SJCRH30 (cell line): ENCODE measurements at regions not wholly inside any gene's neighbourhood (a gene's known extent, or its start where the extent isn't known, plus 50 kb on each side); places are given as distances from the start of the nearest gene placed in this dataset.
"Not testable (repeated sequence)": the region's sequence is repeated elsewhere in the genome, so short reads cannot be mapped to it uniquely, and the experiment has no call there.

Experiments used
- DNase-seq, 2 experiments: peaks; one replicate each; pipeline ENCODE4 v3.0.0-alpha.2; 2015 to 2020
- H3K27ac ChIP-seq: fragments of 250-450 bp; sonication (Bioruptor Pico); 2 replicates; pipeline ENCODE4 v1.5.1; 2020; ENCODE audit warnings: mild to moderate bottlenecking, moderate library complexity
- H3K27me3 ChIP-seq: fragments of 250-450 bp; sonication (Bioruptor Pico); 2 replicates; pipeline ENCODE4 v1.5.1; 2020; ENCODE audit warnings: mild to moderate bottlenecking, moderate library complexity
- H3K36me3 ChIP-seq: fragments of 250-450 bp; sonication (Bioruptor Pico); 2 replicates; pipeline ENCODE4 v1.5.1; 2020; ENCODE audit warnings: mild to moderate bottlenecking, moderate library complexity
- H3K4me1 ChIP-seq: fragments of 250-450 bp; sonication (Bioruptor Pico); 2 replicates; pipeline ENCODE4 v1.5.1; 2020; ENCODE audit warnings: mild to moderate bottlenecking, moderate library complexity
- H3K4me3 ChIP-seq: fragments of 250-450 bp; sonication (Bioruptor Pico); 2 replicates; pipeline ENCODE4 v1.5.1; 2020; ENCODE audit warnings: mild to moderate bottlenecking, moderate library complexity
- H3K9me3 ChIP-seq: fragments of 250-450 bp; sonication (Bioruptor Pico); replicated peaks from 2 replicates; pipeline ENCODE4 v1.5.1; 2020; ENCODE audit warnings: mild to moderate bottlenecking, moderate library complexity

GRCh38 chr1:149841597-149842238 lies 57.6 kb upstream of the BOLA1 start:
- not testable (repeated sequence) for H3K27me3 ChIP-seq, H3K27ac ChIP-seq, H3K4me1 ChIP-seq, DNase-seq, H3K36me3 ChIP-seq, H3K9me3 ChIP-seq, H3K4me3 ChIP-seq

GRCh38 chr1:149842458-149843064 lies 56.8 kb upstream of the BOLA1 start:
- H3K27me3 ChIP-seq, H3K9me3 ChIP-seq, H3K36me3 ChIP-seq, H3K27ac ChIP-seq, DNase-seq, H3K4me1 ChIP-seq, H3K4me3 ChIP-seq: not testable (repeated sequence)

- peak overlapping the region; percentile 66 for H3K27ac ChIP-seq
- DNase-seq, result peak in 1 of 2 experiments; percentile 26
- H3K4me3 ChIP-seq, result peak overlapping the region; percentile 66
- H3K36me3 ChIP-seq, result no peaks in the 10 kb centered on the region
- H3K27me3 ChIP-seq, result no peaks in the 10 kb centered on the region
- H3K4me1 ChIP-seq, result peaks cover 3% of the 10 kb centered on the region; the same call in 1 of the 2 replicates
- no peaks in the 10 kb centered on the region for H3K9me3 ChIP-seq
These were observed 55.8 kb upstream of the BOLA1 start for GRCh38 chr1:149843431-149844041.

- H3K27me3 ChIP-seq, result no peaks in the 10 kb centered on the region
- H3K27ac ChIP-seq, result peak overlapping the region; percentile 66
- peak overlapping the region; percentile 66 for H3K4me3 ChIP-seq
- peak in 1 of 2 experiments; percentile 20 for DNase-seq
- H3K4me1 ChIP-seq, result peaks cover 5% of the 10 kb centered on the region
- no peaks in the 10 kb centered on the region for H3K9me3 ChIP-seq
- H3K36me3 ChIP-seq, result no peaks in the 10 kb centered on the region
These were observed 55.3 kb upstream of the BOLA1 start for GRCh38 chr1:149844101-149844500.

- Histone ChIP-seq H3K27me3 (no peaks in the 10 kb centered on the region), H3K36me3 (no peaks in the 10 kb centered on the region), H3K27ac (no peak overlapping the region), H3K4me1 (peaks cover 6% of the 10 kb centered on the region), H3K9me3 (no peaks in the 10 kb centered on the region), H3K4me3 (no peak overlapping the region)
- peak in 1 of 2 experiments; percentile 0 for DNase-seq
These were observed 54.6 kb upstream of the BOLA1 start for GRCh38 chr1:149844650-149845255.

GRCh38 chr1:149845416-149845815 lies 54.0 kb upstream of the BOLA1 start:
- Histone ChIP-seq H3K9me3 (no peaks in the 10 kb centered on the region), H3K27me3 (no peaks in the 10 kb centered on the region), H3K4me1 (peaks cover 6% of the 10 kb centered on the region), H3K4me3 (no peak overlapping the region), H3K27ac (no peak overlapping the region), H3K36me3 (no peaks in the 10 kb centered on the region)
- DNase-seq, result peak in 1 of 2 experiments; percentile 1

- H3K9me3 ChIP-seq, result no peaks in the 10 kb centered on the region
- H3K27me3 ChIP-seq, result no peaks in the 10 kb centered on the region
- H3K4me1 ChIP-seq, result peaks cover 6% of the 10 kb centered on the region
- H3K36me3 ChIP-seq, result no peaks in the 10 kb centered on the region
- H3K27ac ChIP-seq, result no peak overlapping the region
- H3K4me3 ChIP-seq, result no peak overlapping the region
- DNase-seq, result no peak
These were observed 53.3 kb upstream of the BOLA1 start for GRCh38 chr1:149846042-149846441.

- no peaks in the 10 kb centered on the region for H3K27me3 ChIP-seq
- H3K4me3 ChIP-seq, result no peak overlapping the region
- peak in 1 of 2 experiments; percentile 1 for DNase-seq
- H3K9me3 ChIP-seq, result no peaks in the 10 kb centered on the region
- no peaks in the 10 kb centered on the region for H3K36me3 ChIP-seq
- no peak overlapping the region for H3K27ac ChIP-seq
- peaks cover 6% of the 10 kb centered on the region for H3K4me1 ChIP-seq
These were observed 52.5 kb upstream of the BOLA1 start for GRCh38 chr1:149846593-149847466.

- peak in 1 of 2 experiments; percentile 13 for DNase-seq
- H3K36me3 ChIP-seq, result no peaks in the 10 kb centered on the region
- no peaks in the 10 kb centered on the region for H3K27me3 ChIP-seq
- no peak overlapping the region; the same call in 1 of the 2 replicates for H3K27ac ChIP-seq
- peaks cover 6% of the 10 kb centered on the region for H3K4me1 ChIP-seq
- no peaks in the 10 kb centered on the region for H3K9me3 ChIP-seq
- no peak overlapping the region; the same call in 1 of the 2 replicates for H3K4me3 ChIP-seq
These were observed 50.8 kb upstream of the BOLA1 start for GRCh38 chr1:149848340-149849110.

- H3K9me3 ChIP-seq, result no peaks in the 10 kb centered on the region
- DNase-seq, result peak in 1 of 2 experiments; percentile 2
- H3K4me3 ChIP-seq, result peak overlapping the region; percentile 69
- H3K4me1 ChIP-seq, result peaks cover 4% of the 10 kb centered on the region
- no peaks in the 10 kb centered on the region for H3K36me3 ChIP-seq
- H3K27me3 ChIP-seq, result no peaks in the 10 kb centered on the region
- peak overlapping the region; percentile 74 for H3K27ac ChIP-seq
These were observed 50.0 kb upstream of the BOLA1 start for GRCh38 chr1:149849111-149849946.
